ENCODE measurements at regions not wholly inside any gene's neighbourhood (a gene's known extent, or its start where the extent isn't known, plus 50 kb on each side); places are given as distances from the start of the nearest gene placed in this dataset.

DNA sequence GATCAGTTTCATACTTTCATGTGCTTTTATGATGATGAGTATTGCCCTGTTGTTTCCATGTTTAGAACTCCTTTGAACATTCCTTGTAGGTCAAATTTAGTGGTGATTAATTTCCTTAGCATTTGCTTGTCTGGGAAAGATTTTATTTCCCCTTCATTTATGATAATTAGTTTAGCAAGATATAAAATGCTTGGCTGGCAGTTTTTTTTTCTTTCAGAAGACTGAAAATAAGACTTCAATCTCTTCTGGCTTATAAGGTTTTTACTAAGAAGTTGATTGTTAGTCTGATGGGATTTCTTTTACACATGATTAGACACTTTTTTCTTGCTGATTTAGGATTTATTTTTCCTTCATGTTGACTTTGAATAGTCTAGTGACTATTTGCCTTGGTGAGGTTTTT, 238.9 kb upstream of the ADCY2 start:
- TF ChIP-seq CTCF (IDR thresholded peaks at IDR 0.05) = no peak
- no peak for TF ChIP-seq POLR2A (IDR thresholded peaks at IDR 0.05)
